Effector memory CD8-positive, alpha-beta T cell (primary cell): ENCODE measurements at regions not wholly inside any gene's neighbourhood (a gene's known extent, or its start where the extent isn't known, plus 50 kb on each side); places are given as distances from the start of the nearest gene placed in this dataset.
"Not testable (repeated sequence)": the region's sequence is repeated elsewhere in the genome, so short reads cannot be mapped to it uniquely, and the experiment has no call there.

Source experiments
- ATAC-seq: fragments of 150-1000 bp; cut with Tn5 transposase; replicated peaks from 2 replicates; pipeline ENCODE4 v1.10.0; 2021; ENCODE audit warnings: mild to moderate bottlenecking, moderate library complexity
- DNase-seq, 3 experiments: peaks; one replicate each; pipeline ENCODE4 v3.0.0; 2021
- H3K27ac Mint-ChIP-seq, 2 donors: one replicate each; pipeline ENCODE4 v1.8.0; 2022; ENCODE audit warnings: mild to moderate bottlenecking in 2 of 2, mixed read lengths in 2 of 2, moderate library complexity in 2 of 2
- H3K27me3 Mint-ChIP-seq, 2 donors: one replicate each; pipeline ENCODE4 v1.8.0; 2022; ENCODE audit warnings: mixed read lengths in 2 of 2
- H3K36me3 Mint-ChIP-seq: one replicate; pipeline ENCODE4 v1.8.0; 2022; ENCODE audit warnings: mild to moderate bottlenecking, moderate library complexity, mixed read lengths; ENCODE audit not compliant: insufficient read depth
- H3K4me1 Mint-ChIP-seq, 2 donors: one replicate each; pipeline ENCODE4 v1.8.0; 2022; ENCODE audit warnings: low read depth in 2 of 2, mixed read lengths in 2 of 2
- H3K4me3 Mint-ChIP-seq, 2 donors: one replicate each; pipeline ENCODE4 v1.8.0; 2022; ENCODE audit warnings: mild to moderate bottlenecking in 2 of 2, mixed read lengths in 2 of 2, moderate library complexity in 2 of 2
- H3K9me3 Mint-ChIP-seq, 2 donors: one replicate each; pipeline ENCODE4 v1.8.0; 2022; ENCODE audit warnings: mixed read lengths in 2 of 2

DNA sequence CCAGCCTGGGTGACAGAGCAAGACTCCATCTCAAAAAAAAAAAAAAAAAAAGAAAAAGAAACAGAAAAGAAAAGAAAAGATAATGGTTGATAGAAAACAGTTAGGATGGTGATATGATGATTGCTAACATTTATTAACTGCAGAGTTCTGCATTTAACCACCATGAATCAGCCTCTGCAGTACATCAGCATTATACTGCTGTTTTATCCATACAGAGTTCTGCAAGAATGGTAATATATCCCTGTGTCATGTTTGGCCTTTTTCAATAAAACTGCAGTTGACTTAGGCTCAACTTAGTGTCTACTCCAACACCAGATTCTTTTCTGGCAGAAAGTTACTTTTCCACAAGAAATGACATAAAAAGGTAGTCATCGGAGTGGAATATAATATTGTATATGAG lies 62.6 kb downstream of the DUSP6 start:
- Mint-ChIP-seq H3K27ac (no peak overlapping the region), H3K4me1 (no peaks in the 10 kb centered on the region), H3K36me3 (no peaks in the 10 kb centered on the region), H3K9me3 (no peaks in the 10 kb centered on the region), H3K27me3 (peaks cover 7 to 21% of the 10 kb centered on the region in 2 donors), H3K4me3 (no peak overlapping the region)
- ATAC-seq: no peak
- DNase-seq: no peak

DNA sequence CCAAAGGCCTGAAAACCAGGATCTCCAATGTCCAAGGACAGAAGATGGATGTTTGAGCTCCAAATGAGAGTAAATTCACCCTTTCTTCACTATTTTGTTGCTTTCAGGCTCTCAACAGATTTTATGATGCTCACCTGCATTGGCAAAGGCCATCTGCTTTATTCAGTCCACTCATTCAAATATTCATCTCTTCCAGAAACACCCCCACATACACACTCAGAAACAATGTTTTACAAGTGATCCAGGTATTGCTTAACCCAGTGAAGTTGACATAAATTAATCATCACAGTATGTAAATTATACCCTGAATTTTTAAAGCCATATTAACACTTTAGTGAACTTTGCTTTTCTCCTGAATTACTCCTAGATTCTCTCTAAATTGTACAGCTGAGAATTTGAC lies 63.3 kb downstream of the DUSP6 start:
- peaks cover 5 to 21% of the 10 kb centered on the region in 2 donors for H3K27me3 Mint-ChIP-seq
- no peak overlapping the region for H3K4me3 Mint-ChIP-seq
- ATAC-seq (no peak), DNase-seq (no peak)
- H3K36me3 Mint-ChIP-seq: no peaks in the 10 kb centered on the region
- no peaks in the 10 kb centered on the region for H3K9me3 Mint-ChIP-seq
- no peak overlapping the region for H3K27ac Mint-ChIP-seq
- H3K4me1 Mint-ChIP-seq: no peaks in the 10 kb centered on the region

- no peak overlapping the region for H3K4me3 Mint-ChIP-seq
- DNase-seq (no peak), ATAC-seq (no peak)
- peaks cover 2 to 3% of the 10 kb centered on the region in 2 donors for H3K27me3 Mint-ChIP-seq
- peaks cover 0 to under 1% of the 10 kb centered on the region in 2 donors for H3K4me1 Mint-ChIP-seq
- H3K36me3 Mint-ChIP-seq: no peaks in the 10 kb centered on the region
- no peaks in the 10 kb centered on the region for H3K9me3 Mint-ChIP-seq
- no peak overlapping the region for H3K27ac Mint-ChIP-seq
These were observed 65.8 kb downstream of the DUSP6 start for GRCh38 chr12:89286501-89286900.

DNA sequence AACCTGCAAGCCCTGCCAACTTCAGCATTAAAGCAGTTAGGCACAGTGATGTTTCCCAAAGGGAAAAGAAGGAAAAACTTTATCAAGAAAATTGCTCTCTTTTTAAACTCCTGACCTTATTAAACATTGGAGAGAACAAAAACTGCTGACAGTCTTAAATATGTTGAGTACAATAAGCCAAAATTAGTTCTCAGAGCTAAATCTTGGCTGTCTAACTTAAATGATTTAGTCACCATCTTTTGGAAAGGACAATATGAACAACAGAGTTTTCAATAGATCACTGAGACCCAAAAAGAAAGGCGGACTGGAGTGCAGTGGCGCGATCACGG lies 70.8 kb downstream of the DUSP6 start:
- peak overlapping the region; percentile 49 to 51 for H3K27ac Mint-ChIP-seq
- H3K36me3 Mint-ChIP-seq: peaks cover 7% of the 10 kb centered on the region
- H3K4me3 Mint-ChIP-seq: peak overlapping the region in 1 of 2 donors; percentile 44
- H3K4me1 Mint-ChIP-seq: peaks cover 0 to 10% of the 10 kb centered on the region in 2 donors
- H3K27me3 Mint-ChIP-seq: no peaks in the 10 kb centered on the region
- no peak for DNase-seq
- ATAC-seq: no peak
- H3K9me3 Mint-ChIP-seq: no peaks in the 10 kb centered on the region

- H3K4me3 Mint-ChIP-seq: peak overlapping the region; percentile 44 to 49
- H3K4me1 Mint-ChIP-seq: peaks cover 0 to 10% of the 10 kb centered on the region in 2 donors
- peak in 2 of 3 experiments; percentile 3 to 5 for DNase-seq
- peak overlapping the region; percentile 49 to 51 for H3K27ac Mint-ChIP-seq
- peaks cover 7% of the 10 kb centered on the region for H3K36me3 Mint-ChIP-seq
- ATAC-seq: peak; percentile 99
- no peaks in the 10 kb centered on the region for H3K27me3 Mint-ChIP-seq
- no peaks in the 10 kb centered on the region for H3K9me3 Mint-ChIP-seq
These were observed 71.3 kb downstream of the DUSP6 start for GRCh38 chr12:89280833-89281538.

- no peak overlapping the region for H3K27ac Mint-ChIP-seq
- no peaks in the 10 kb centered on the region for H3K27me3 Mint-ChIP-seq
- peaks cover 0 to 10% of the 10 kb centered on the region in 2 donors for H3K4me1 Mint-ChIP-seq
- ATAC-seq: no peak
- H3K4me3 Mint-ChIP-seq: no peak overlapping the region
- H3K9me3 Mint-ChIP-seq: no peaks in the 10 kb centered on the region
- no peak for DNase-seq
- peaks cover 7% of the 10 kb centered on the region for H3K36me3 Mint-ChIP-seq
These were observed 72.8 kb downstream of the DUSP6 start for GRCh38 chr12:89279499-89279898.

DNA sequence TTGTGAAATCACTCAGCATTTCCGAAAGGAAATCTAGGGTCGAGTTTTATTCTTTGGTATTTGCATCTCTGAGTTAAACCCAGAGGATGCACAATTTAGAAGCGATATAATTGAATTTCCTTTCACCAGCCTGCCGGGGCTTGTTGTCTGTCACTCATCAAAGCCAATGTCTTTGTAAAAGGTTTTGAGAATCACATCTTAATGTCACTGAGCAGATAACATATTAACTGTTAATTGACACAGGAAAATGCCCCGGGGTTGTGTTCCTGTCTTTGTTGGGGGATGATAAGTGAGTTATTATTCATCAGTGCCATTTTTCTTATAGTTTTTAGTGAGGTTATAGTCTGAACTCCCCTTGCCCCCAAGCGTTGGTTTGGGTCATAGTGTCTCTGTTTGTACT lies 73.4 kb downstream of the DUSP6 start:
- H3K27ac Mint-ChIP-seq: no peak overlapping the region
- DNase-seq (no peak), ATAC-seq (no peak)
- H3K36me3 Mint-ChIP-seq: peaks cover 7% of the 10 kb centered on the region
- no peaks in the 10 kb centered on the region for H3K9me3 Mint-ChIP-seq
- peaks cover under 1 to 10% of the 10 kb centered on the region in 2 donors for H3K4me1 Mint-ChIP-seq
- no peaks in the 10 kb centered on the region for H3K27me3 Mint-ChIP-seq
- H3K4me3 Mint-ChIP-seq: no peak overlapping the region

DNA sequence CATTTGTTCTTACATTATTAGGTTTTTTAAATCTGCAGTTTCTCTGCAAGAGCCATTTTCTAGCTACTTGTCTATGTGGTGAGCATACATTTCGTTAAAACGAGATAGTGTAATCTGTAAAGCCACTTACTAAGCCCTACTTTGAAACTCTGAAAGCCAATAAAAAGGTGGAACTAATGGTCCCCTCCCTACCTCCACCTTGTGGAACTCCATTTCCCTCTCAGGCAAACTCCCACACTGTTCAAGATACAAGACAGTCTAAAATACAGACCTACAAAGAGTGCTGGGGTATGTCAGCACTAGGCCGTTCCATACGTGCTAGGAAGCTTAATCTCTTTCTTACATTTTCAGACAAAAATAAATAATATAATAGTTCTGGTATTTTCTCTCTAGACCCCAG lies 74.1 kb downstream of the DUSP6 start:
- Mint-ChIP-seq H3K27me3 (no peaks in the 10 kb centered on the region), H3K4me1 (peaks cover 8 to 14% of the 10 kb centered on the region in 2 donors), H3K27ac (no peak overlapping the region), H3K36me3 (peaks cover 7% of the 10 kb centered on the region), H3K9me3 (no peaks in the 10 kb centered on the region), H3K4me3 (no peak overlapping the region)
- DNase-seq (no peak), ATAC-seq (no peak)

GRCh38 chr12:89276860-89277259 lies 75.4 kb downstream of the DUSP6 start:
- no peaks in the 10 kb centered on the region for H3K9me3 Mint-ChIP-seq
- peaks cover 7% of the 10 kb centered on the region for H3K36me3 Mint-ChIP-seq
- no peak overlapping the region for H3K4me3 Mint-ChIP-seq
- no peaks in the 10 kb centered on the region for H3K27me3 Mint-ChIP-seq
- ATAC-seq (no peak), DNase-seq (no peak)
- H3K4me1 Mint-ChIP-seq: peaks cover 12 to 22% of the 10 kb centered on the region in 2 donors
- H3K27ac Mint-ChIP-seq: no peak overlapping the region

GRCh38 chr12:89273525-89273924 lies 78.8 kb downstream of the DUSP6 start:
- no peaks in the 10 kb centered on the region for H3K36me3 Mint-ChIP-seq
- H3K27me3 Mint-ChIP-seq: no peaks in the 10 kb centered on the region
- no peak overlapping the region for H3K27ac Mint-ChIP-seq
- peaks cover 12% of the 10 kb centered on the region in 2 donors for H3K4me1 Mint-ChIP-seq
- H3K9me3 Mint-ChIP-seq: no peaks in the 10 kb centered on the region
- ATAC-seq (no peak), DNase-seq (no peak)
- no peak overlapping the region for H3K4me3 Mint-ChIP-seq

- Mint-ChIP-seq H3K36me3 (no peaks in the 10 kb centered on the region), H3K4me1 (peaks cover 12% of the 10 kb centered on the region in 2 donors), H3K27ac (no peak overlapping the region), H3K9me3 (no peaks in the 10 kb centered on the region), H3K4me3 (no peak overlapping the region), H3K27me3 (no peaks in the 10 kb centered on the region)
- ATAC-seq (no peak), DNase-seq (no peak)
These were observed 81.8 kb downstream of the DUSP6 start for GRCh38 chr12:89270548-89270947.

- H3K36me3 Mint-ChIP-seq: no peaks in the 10 kb centered on the region
- H3K27me3 Mint-ChIP-seq: no peaks in the 10 kb centered on the region
- ATAC-seq (no peak), DNase-seq (no peak)
- peaks cover 12% of the 10 kb centered on the region in 2 donors for H3K4me1 Mint-ChIP-seq
- H3K4me3 Mint-ChIP-seq: no peak overlapping the region
- H3K27ac Mint-ChIP-seq: no peak overlapping the region
- no peaks in the 10 kb centered on the region for H3K9me3 Mint-ChIP-seq
These were observed 83.1 kb downstream of the DUSP6 start for GRCh38 chr12:89269174-89269573.

- Mint-ChIP-seq H3K27me3 (no peaks in the 10 kb centered on the region), H3K9me3 (no peaks in the 10 kb centered on the region), H3K27ac (no peak overlapping the region), H3K4me3 (no peak overlapping the region), H3K4me1 (peaks cover under 1% of the 10 kb centered on the region in 2 donors), H3K36me3 (no peaks in the 10 kb centered on the region)
- no peak for DNase-seq
- ATAC-seq: no peak
These were observed 84.9 kb downstream of the DUSP6 start for GRCh38 chr12:89267404-89267803.

DNA sequence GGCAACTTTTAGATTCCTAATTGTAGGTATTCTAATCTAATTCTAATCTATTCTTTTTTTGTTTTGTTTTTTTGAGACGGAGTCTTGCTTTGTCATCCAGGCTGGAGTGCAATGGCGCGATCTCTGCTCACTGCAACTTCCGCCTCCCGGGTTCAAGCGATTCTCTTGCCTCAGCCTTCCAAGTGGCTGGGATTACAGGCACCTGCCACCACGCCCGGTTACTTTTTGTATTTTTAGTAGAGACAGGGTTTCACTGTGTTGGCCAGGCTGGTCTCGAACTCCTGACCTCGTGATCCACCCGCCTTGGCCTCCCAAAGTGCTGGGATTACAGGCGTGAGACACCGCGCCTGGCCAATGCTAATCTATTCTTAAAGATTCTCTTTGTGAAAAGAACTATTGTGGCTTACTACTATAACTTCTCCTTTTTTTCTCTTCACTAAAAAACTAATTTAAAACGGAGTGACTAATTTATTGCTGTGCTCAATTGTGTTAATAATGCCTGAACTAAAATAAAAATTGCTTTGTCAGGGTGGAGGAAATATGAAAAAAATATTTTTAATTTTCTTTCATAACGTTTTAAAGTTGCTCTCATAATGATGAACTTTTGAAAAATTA lies 85.6 kb downstream of the DUSP6 start:
- not testable (repeated sequence) for ATAC-seq, H3K27me3 Mint-ChIP-seq, DNase-seq, H3K9me3 Mint-ChIP-seq, H3K4me1 Mint-ChIP-seq, H3K36me3 Mint-ChIP-seq, H3K27ac Mint-ChIP-seq, H3K4me3 Mint-ChIP-seq
